ENCODE measurements at regions not wholly inside any gene's neighbourhood (a gene's known extent, or its start where the extent isn't known, plus 50 kb on each side); places are given as distances from the start of the nearest gene placed in this dataset.

- no peaks in the 10 kb centered on the region for H3K4me1 ChIP-seq
- H3K4me1 Mint-ChIP-seq (ENCODE audit: low read depth, unreplicated experiment): peaks cover 6% of the 10 kb centered on the region
- no peaks in the 10 kb centered on the region for H3K27me3 ChIP-seq (replicated peaks; ENCODE audit: control insufficient read depth, insufficient read depth, low read length)
- no peak for DNase-seq
- H3K4me3 Mint-ChIP-seq (ENCODE audit: unreplicated experiment): no peak overlapping the region
- no peak overlapping the region for H3K4me3 ChIP-seq (ENCODE audit: low read depth, low read length)
- intact Hi-C loops (cut with micrococcal nuclease; ENCODE audit: unreplicated experiment): no loop called here
- CTCF ChIA-PET: no interaction called here
- H3K9me3 Mint-ChIP-seq (ENCODE audit: unreplicated experiment): no peaks in the 10 kb centered on the region
- H3K27ac Mint-ChIP-seq (ENCODE audit: unreplicated experiment): no peak overlapping the region
- TF ChIP-seq CTCF (IDR thresholded peaks at IDR 0.05; ENCODE audit: insufficient read depth in 1 of 2, low read depth in 1 of 2, low read length in 1 of 2, severe bottlenecking in 1 of 2, unreplicated experiment in 1 of 2): no peak
- no peaks in the 10 kb centered on the region for H3K36me3 Mint-ChIP-seq (ENCODE audit: insufficient read depth, unreplicated experiment)
- H3K27me3 Mint-ChIP-seq (ENCODE audit: insufficient read depth, unreplicated experiment): no peaks in the 10 kb centered on the region
- POLR2A ChIA-PET: no interaction called here
- no TSS peak for BruUV-seq (replicated peaks)
- H3K36me3 ChIP-seq (ENCODE audit: control insufficient read depth, insufficient read depth, low read length): no peaks in the 10 kb centered on the region
- no peaks in the 10 kb centered on the region for H3K9me3 ChIP-seq
Observed at GRCh38 chr11:107217444-107217843, 199.2 kb upstream of the GUCY1A2 start.

GRCh38 chr11:107215010-107215409 is 196.7 kb upstream of the GUCY1A2 start:
- no peak for DNase-seq
- Mint-ChIP-seq H3K4me3 (ENCODE audit: unreplicated experiment) (no peak overlapping the region), H3K27me3 (ENCODE audit: insufficient read depth, unreplicated experiment) (peaks cover 7% of the 10 kb centered on the region), H3K4me1 (ENCODE audit: low read depth, unreplicated experiment) (peaks cover 6% of the 10 kb centered on the region), H3K27ac (ENCODE audit: unreplicated experiment) (no peak overlapping the region), H3K36me3 (ENCODE audit: insufficient read depth, unreplicated experiment) (no peaks in the 10 kb centered on the region), H3K9me3 (ENCODE audit: unreplicated experiment) (no peaks in the 10 kb centered on the region)
- no peaks in the 10 kb centered on the region for H3K4me1 ChIP-seq
- ChIA-PET POLR2A (no interaction called here), CTCF (no interaction called here)
- no peak for TF ChIP-seq CTCF (IDR thresholded peaks at IDR 0.05; ENCODE audit: insufficient read depth in 1 of 2, low read depth in 1 of 2, low read length in 1 of 2, severe bottlenecking in 1 of 2, unreplicated experiment in 1 of 2)
- no peaks in the 10 kb centered on the region for H3K9me3 ChIP-seq
- BruUV-seq (replicated peaks): no TSS peak
- H3K27me3 ChIP-seq (replicated peaks; ENCODE audit: control insufficient read depth, insufficient read depth, low read length): no peaks in the 10 kb centered on the region
- intact Hi-C loops (cut with micrococcal nuclease; ENCODE audit: unreplicated experiment): no loop called here
- no peaks in the 10 kb centered on the region for H3K36me3 ChIP-seq (ENCODE audit: control insufficient read depth, insufficient read depth, low read length)
- no peak overlapping the region for H3K4me3 ChIP-seq (ENCODE audit: low read depth, low read length)

- no TSS peak for BruUV-seq (replicated peaks)
- no peaks in the 10 kb centered on the region for H3K27me3 ChIP-seq (replicated peaks; ENCODE audit: control insufficient read depth, insufficient read depth, low read length)
- peaks cover 1% of the 10 kb centered on the region for H3K4me1 Mint-ChIP-seq (ENCODE audit: low read depth, unreplicated experiment)
- no peaks in the 10 kb centered on the region for H3K36me3 Mint-ChIP-seq (ENCODE audit: insufficient read depth, unreplicated experiment)
- no peak overlapping the region for H3K4me3 Mint-ChIP-seq (ENCODE audit: unreplicated experiment)
- H3K27ac Mint-ChIP-seq (ENCODE audit: unreplicated experiment): no peak overlapping the region
- H3K9me3 ChIP-seq: no peaks in the 10 kb centered on the region
- peak; percentile 53 to 63 for DNase-seq
- intact Hi-C loops (cut with micrococcal nuclease; ENCODE audit: unreplicated experiment): no loop called here
- ChIA-PET CTCF (no interaction called here), POLR2A (no interaction called here)
- TF ChIP-seq CTCF (IDR thresholded peaks at IDR 0.05; ENCODE audit: insufficient read depth in 1 of 2, low read depth in 1 of 2, low read length in 1 of 2, severe bottlenecking in 1 of 2, unreplicated experiment in 1 of 2): no peak
- H3K4me1 ChIP-seq: no peaks in the 10 kb centered on the region
- no peak overlapping the region for H3K4me3 ChIP-seq (ENCODE audit: low read depth, low read length)
- H3K27me3 Mint-ChIP-seq (ENCODE audit: insufficient read depth, unreplicated experiment): no peaks in the 10 kb centered on the region
- H3K36me3 ChIP-seq (ENCODE audit: control insufficient read depth, insufficient read depth, low read length): no peaks in the 10 kb centered on the region
- H3K9me3 Mint-ChIP-seq (ENCODE audit: unreplicated experiment): peaks cover 16% of the 10 kb centered on the region
Observed at GRCh38 chr11:107203656-107204055, 185.4 kb upstream of the GUCY1A2 start.

Data from Caco-2 (cell line).